ENCODE measurements at regions not wholly inside any gene's neighbourhood (a gene's known extent, or its start where the extent isn't known, plus 50 kb on each side); places are given as distances from the start of the nearest gene placed in this dataset.

- Histone ChIP-seq H2AFZ (ENCODE audit: low read length) (no peak overlapping the region), H3K79me1 (ENCODE audit: insufficient read depth, low read depth, low read length, poor library complexity, severe bottlenecking) (no peaks in the 10 kb centered on the region), H3K79me2 (ENCODE audit: insufficient read depth, low read length) (no peaks in the 10 kb centered on the region), H2BK20ac (ENCODE audit: low read depth, low read length, poor library complexity, severe bottlenecking) (no peak overlapping the region), H3K4ac (ENCODE audit: low read depth, low read length) (no peak overlapping the region), H3K23ac (ENCODE audit: insufficient read length, low read depth, low read length) (no peak overlapping the region), H3K9me3 (ENCODE audit: control insufficient read depth, low read depth, low read length) (no peaks in the 10 kb centered on the region), H4K5ac (ENCODE audit: insufficient read length, low read depth, low read length) (no peak overlapping the region), H2AK5ac (ENCODE audit: insufficient read length, low read length) (no peak overlapping the region), H2BK15ac (ENCODE audit: low read depth, low read length) (no peak overlapping the region), H3T11ph (ENCODE audit: low read length) (no peak overlapping the region), H3K56ac (ENCODE audit: insufficient read length, low read depth, low read length) (no peak overlapping the region), H3K4me1 (ENCODE audit: insufficient read depth, low read length) (no peaks in the 10 kb centered on the region), H4K8ac (replicated peaks; ENCODE audit: insufficient read length, low read depth, low read length) (no peak overlapping the region), H3K9ac (ENCODE audit: extremely low read depth, insufficient read length, low read length) (no peak overlapping the region), H2BK12ac (ENCODE audit: insufficient read length, low read depth, low read length) (no peak overlapping the region), H3K27me3 (ENCODE audit: insufficient read depth, low read length) (no peaks in the 10 kb centered on the region), H2BK120ac (ENCODE audit: low read depth, low read length, poor library complexity, severe bottlenecking) (no peak overlapping the region), H3K18ac (ENCODE audit: insufficient read length, low read depth, low read length) (no peak overlapping the region), H2BK5ac (ENCODE audit: insufficient read length, low read length) (no peak overlapping the region), H3K14ac (ENCODE audit: insufficient read depth, low read length) (no peak overlapping the region), H4K91ac (ENCODE audit: insufficient read length, low read depth, low read length) (no peak overlapping the region), H3K4me2 (ENCODE audit: insufficient read depth, insufficient read length, low read length) (no peak overlapping the region), H4K20me1 (ENCODE audit: control insufficient read depth, insufficient read depth, insufficient read length) (no peaks in the 10 kb centered on the region), H3K23me2 (ENCODE audit: insufficient read length, low read depth, low read length, poor library complexity, severe bottlenecking) (no peaks in the 10 kb centered on the region), H3K27ac (ENCODE audit: insufficient read length, low read depth, low read length) (no peak overlapping the region)
- Mint-ChIP-seq H3K36me3 (ENCODE audit: insufficient read depth in 1 of 3, low read depth in 3 of 3) (no peaks in the 10 kb centered on the region), H3K27me3 (ENCODE audit: low read depth) (peaks cover 57% of the 10 kb centered on the region), H3K4me1 (no peaks in the 10 kb centered on the region), H3K27ac (no peak overlapping the region), H3K4me3 (no peak overlapping the region), H3K9me3 (peaks cover 0 to 2% of the 10 kb centered on the region in 2 experiments; a peak in 2 of 5 replicates)
- no peak for TF ChIP-seq CTCF (conservative IDR thresholded peaks at IDR 0.05)
- DNase-seq, result no peak
- WGBS (ENCODE audit: extremely low coverage, insufficient read length, low lambda C conversion rate), result no CpG with 5 or more reads among the region's 27 CpGs
These were observed 146.7 kb downstream of the DNAJB6 start for GRCh38 chr7:157483515-157483914.

All from H9 (cell line).